Left hindlimb (tissue), 1 donor: ENCODE measurements at regions not wholly inside any gene's neighbourhood (a gene's known extent, or its start where the extent isn't known, plus 50 kb on each side); places are given as distances from the start of the nearest gene placed in this dataset.
"Not testable (repeated sequence)": the region's sequence is repeated elsewhere in the genome, so short reads cannot be mapped to it uniquely, and the experiment has no call there.

Experiments used
- DNase-seq: peaks from one replicate; pipeline ENCODE4 v3.0.0-alpha.2; 2018

- DNase-seq = no peak
Observed at GRCh38 chr21:36207577-36208320, 51.1 kb downstream of the DOP1B start.

DNA sequence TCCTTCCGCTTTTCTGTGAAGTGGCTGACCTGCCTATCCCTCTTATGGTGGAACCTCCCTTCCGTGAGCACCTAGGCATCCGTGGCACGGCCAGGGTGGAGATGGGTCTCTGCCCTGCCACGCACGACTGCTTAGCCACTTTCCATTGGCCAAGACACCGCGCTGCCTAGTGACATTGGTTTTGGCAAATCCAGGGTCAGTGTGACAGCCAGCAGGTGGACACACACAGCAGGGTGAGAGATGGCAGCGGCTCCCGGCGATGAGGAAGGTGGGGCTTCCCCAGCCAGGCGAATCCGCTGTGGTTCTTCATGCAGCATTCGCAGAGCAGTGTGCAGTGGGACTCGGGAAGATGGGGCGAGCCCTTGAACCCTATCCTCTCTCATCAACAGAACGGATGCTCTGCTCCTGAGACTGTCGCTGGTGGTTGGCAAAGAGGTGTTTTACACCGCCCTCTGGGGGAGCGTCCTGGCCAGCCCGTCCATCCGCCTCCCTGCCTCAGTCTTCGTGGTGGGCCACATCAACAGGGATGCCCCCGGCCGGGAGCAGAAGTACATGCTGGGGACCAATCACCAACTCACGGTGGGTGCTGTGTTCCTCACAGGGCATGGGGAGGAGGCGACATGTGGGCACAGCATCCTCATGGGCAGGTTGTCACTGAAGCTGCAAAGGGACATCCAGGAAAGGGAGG is 51.8 kb downstream of the DOP1B start:
- no peak for DNase-seq

DNA sequence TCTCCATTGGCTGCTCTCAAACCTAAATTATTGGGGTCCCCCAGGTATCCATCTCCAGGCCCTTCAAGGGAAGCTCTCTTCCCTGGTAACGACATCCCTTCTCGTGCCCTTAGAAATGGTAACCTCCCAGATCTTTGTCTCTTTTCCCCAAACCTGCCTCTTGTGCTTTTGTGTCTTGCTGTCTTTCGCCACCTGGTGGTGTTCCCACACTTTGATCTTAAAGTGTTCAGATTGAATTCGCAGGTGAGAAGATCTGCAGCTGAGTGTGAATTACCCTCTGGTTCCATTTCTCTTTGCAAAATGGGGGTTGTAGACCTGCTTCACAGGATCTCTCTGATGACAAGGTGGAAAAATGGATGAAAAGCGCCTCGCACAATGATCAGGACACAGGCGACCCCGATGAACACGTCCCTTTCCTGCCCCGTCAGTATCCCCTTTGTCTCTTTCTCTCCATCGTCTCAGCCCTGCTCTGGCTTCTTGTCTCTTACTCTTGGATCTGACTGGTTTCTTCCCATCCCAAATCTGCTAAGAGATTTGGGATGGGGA is 53.1 kb downstream of the DOP1B start:
- DNase-seq = no peak

- no peak for DNase-seq
Observed at GRCh38 chr21:36210779-36211659, 54.4 kb downstream of the DOP1B start.

DNA sequence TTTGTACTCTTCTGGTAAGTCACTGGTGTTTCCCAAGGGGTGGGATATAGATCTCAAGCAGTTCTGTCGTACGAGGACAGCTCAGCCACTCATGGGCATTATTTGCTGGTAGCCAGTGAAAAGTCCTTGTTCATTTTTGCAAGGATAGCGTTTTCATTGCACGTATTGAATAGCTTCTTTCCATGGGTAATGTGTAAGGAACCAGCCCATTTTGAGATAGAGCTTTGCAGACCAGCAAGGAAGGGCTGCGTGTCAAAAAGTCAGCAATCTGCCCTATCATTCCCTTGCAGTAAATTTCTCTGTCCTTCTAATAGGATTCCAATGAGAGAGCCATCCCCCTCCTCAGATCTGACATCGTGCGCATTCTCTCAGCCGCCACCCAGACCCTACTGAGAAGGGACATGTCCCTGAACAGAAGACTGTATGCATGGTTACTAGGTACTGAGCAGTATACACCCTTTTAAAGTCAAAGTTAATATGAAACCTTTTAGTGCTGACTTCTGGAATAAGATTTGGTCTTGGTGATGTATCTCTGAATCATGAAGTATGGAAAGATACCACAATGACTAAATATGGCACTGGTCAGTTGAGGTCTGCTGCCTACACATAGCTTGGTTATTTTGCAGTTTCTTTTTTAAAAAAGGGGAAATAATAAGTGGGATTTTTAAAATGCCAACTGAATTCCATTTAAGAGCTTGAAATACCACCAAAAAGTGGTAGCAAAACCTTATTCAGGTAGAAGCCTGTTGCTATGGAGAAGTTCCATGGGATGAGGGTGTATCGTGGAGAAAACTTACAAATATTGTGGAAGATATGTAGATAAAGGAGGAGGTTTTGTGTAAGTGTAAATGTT is 55.3 kb downstream of the DOP1B start:
- no peak for DNase-seq

DNA sequence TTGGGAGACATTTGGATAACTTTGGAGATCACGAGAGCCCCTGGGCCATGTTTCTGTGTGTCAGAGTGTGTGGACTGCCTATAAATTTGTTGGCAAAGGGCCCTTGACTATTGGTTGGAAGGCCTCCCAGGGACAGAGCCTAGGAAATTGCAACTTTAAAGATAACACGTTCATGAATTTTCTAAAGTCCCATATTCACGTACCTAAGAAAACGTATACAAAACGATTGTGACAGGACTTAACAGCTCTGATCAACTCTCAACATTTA is 55.8 kb downstream of the DOP1B start:
- no peak for DNase-seq

DNA sequence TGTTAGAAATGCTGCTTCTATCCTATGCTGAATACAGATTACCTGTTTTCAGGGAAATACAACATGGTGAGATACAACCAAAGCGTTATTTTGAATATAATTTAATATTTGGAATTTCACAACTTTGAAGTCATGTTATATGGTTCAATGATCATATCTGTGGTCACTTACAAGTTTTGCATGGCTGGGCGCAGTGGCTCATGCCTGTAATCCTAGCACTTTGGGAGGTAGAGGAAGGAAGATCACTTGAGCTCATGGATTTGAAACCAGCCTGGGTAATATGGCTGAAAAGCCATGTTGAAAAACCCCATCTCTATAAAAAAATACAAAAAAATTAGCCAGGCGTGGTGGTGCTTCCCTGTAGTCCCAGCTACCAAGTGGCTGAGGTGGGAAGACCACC is 57.9 kb downstream of the DOP1B start:
- DNase-seq = no peak

DNA sequence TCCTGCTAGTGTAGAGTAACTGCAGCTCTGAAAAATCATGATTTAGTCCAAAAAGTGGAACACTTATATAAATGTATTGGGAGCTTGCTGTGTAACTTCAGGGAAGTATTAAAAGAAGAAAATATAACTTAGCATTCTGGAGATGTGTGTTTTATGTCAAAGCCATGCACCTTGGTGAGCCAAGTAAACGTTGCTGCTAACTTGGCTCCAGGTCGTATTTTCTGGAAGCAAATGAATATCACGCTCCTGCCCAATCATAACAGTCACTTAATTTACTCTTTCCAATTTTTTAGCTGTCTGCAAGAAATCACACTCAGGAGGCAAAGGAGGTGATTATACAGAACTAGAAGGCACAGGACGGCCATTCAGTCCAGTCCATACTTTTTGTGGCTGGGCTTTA is 61.1 kb downstream of the DOP1B start:
- no peak for DNase-seq

DNA sequence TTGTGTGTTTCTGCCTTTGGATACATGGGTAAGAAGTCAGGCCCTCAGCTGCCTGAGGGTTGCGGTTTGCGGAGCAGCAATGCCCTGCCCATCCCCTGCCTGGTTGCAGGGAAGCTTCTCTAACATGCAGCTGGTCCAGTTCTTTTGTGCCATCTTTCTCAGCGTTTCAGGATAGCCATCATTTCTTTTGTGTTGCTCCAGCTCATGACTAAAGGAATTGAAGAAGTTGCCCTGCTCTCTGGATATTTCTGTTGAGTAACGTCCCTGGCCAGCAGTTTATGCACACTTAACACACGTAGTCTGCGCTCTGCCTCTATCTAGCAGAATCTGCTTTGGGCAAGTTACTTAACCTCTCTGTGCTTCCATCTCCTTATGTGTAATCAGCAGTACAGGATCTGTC is 62.1 kb downstream of the DOP1B start:
- DNase-seq = no peak

GRCh38 chr21:36223451-36223850 is 66.8 kb downstream of the DOP1B start:
- no peak for DNase-seq

DNA sequence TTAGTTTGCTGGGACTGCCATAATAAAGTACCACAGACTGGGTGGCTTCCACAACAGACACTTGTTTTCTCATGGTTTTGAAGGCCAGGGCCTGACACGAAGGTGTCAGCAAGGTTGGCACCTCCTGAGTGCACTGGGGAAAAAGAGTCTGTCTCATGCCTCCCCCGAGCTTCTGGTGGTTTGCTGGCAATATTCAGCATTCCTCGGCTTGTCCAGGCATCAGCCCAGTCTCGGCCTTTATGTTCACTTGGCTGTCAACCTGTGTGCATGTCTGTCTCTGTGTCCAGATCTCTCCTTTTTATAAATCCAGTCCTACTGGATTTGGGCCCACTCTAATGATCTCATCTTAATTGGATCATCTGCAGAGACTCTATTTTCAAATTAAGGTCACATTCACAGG is 72.6 kb downstream of the DOP1B start:
- no peak for DNase-seq

DNA sequence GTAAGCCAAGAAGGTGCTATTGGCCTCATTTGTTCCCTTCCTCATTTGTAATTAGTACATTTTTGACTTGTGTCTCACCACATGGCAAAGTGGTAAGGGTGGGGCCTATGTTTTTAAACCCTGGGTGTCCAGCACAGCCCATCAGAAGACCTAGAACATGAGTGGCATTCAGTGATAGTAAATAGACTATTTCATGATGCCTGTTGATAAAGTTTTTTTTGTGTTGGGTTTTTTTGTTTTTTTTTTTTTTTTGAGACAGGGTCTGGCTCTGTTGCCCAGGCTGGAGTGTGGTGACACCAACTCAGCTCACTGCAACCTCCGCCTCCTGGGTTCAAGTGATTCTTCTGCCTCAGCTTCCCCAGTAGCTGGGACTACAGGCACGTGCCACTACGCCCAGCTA is 74.8 kb downstream of the DOP1B start:
- not testable (repeated sequence) for DNase-seq

DNA sequence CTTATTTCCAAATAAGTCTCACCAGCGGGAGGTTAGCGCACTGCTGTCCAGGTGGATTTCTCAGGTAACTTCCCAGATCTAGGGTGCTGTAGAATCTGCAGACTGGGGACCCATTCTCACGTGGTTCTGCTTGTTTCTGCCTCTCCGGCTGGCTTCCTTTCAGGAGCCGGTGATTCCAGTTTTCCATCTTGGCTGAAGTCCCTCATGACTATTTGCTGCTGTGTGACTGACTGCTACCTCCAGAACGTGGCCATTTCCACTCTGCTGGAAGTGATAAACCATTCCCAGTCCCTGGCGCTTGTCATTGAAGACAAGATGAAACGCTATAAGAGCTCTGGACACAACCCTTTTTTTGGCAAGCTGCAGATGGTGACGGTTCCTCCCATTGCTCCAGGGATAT is 76.0 kb downstream of the DOP1B start:
- no peak for DNase-seq

DNA sequence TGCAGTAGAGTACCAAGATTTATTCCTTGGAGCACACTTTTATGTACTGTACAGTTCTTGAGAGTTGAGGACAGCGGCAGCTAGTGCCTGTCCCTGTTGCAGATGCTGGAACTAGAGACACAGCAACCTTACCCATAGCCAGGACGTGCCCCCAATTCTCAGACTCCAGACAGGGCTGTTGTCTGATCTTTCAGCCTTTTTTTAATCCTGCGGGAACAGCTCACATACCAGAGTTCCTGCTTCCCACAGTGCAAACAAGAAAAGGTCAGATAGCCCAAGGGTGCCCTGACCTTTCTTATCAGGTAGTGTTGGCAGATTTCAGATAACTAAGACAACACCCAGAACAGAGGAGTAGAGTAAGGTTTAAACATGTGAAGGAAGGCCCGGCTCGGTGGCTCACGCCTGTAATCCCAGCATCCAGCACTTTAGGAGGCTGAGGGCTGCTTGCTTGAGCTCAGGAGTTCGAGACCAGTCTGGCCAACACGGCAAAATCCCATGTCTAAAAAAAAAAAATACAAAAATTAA is 78.5 kb downstream of the DOP1B start:
- DNase-seq = no peak

GRCh38 chr21:36236052-36236730 is 79.6 kb downstream of the DOP1B start:
- DNase-seq = no peak

GRCh38 chr21:36237441-36237840 is 80.8 kb downstream of the DOP1B start:
- DNase-seq = no peak

DNA sequence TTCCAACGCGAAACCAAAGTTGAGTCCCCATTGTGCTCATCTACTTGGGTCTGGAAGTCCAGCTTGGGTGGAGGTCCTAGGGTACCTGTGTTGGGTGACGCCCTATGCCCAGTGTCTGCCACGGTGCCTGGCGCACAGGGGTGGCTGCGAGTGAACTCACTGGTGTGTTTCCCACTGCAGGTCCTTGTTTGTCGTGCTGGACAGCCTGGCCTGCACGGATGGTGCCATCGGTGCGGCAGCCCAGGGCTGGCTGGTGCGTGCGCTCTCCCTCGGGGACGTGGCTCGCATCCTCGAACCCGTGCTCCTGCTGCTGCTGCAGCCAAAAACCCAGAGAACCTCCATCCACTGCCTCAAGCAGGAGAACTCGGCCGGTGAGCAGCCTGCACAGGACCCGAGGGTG is 80.4 kb upstream of the MORC3 start:
- no peak for DNase-seq

- DNase-seq = no peak
Observed at GRCh38 chr21:36241717-36242116, 78.3 kb upstream of the MORC3 start.

- DNase-seq = no peak
Observed at GRCh38 chr21:36245115-36245514, 74.9 kb upstream of the MORC3 start.

DNA sequence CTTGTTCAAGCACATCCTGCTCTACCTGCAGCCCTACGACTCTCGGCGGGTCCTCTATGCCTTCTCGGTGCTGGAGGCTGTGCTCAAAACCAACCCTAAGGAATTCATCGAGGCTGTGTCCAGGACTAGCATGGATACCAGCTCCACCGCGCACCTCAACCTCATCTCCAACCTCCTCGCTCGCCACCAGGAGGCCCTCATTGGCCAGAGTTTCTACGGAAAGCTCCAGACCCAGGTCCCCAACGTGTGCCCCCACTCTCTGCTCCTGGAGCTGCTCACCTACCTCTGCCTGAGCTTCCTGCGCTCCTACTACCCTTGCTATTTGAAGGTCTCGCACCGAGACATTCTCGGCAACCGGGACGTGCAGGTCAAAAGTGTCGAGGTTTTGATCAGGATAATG is 74.3 kb upstream of the MORC3 start:
- DNase-seq = no peak

DNA sequence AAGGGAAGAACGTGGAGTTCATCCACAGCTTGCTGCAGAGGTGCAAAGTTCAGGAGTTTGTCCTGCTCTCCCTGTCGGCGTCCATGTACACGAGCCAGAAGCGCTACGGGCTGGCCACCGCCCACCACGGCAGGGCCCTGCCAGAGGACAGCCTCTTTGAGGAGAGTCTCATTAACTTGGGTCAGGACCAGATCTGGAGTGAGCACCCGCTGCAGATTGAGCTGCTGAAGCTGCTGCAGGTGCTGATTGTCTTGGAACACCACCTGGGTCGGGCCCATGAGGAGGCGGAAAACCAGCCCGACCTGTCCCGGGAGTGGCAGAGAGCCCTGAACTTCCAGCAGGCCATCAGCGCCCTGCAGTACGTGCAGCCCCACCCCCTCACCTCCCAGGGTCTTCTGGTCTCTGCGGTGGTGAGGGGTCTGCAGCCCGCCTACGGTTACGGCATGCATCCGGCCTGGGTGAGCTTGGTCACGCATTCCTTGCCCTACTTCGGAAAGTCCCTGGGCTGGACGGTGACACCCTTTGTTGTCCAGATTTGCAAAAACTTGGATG is 73.8 kb upstream of the MORC3 start:
- no peak for DNase-seq
